Gastroesophageal sphincter (tissue), 3 donors: ENCODE measurements at regions not wholly inside any gene's neighbourhood (a gene's known extent, or its start where the extent isn't known, plus 50 kb on each side); places are given as distances from the start of the nearest gene placed in this dataset.

Experiments used
- CTCF ChIP-seq, 4 experiments: fragments of 200-600 bp in 2 of 4; fragments of 450-650 bp in 2 of 4; sonication (generic) in 1 of 4; IDR thresholded peaks; one replicate each; pipeline ENCODE4 v1.5.1; 2017 to 2019; ENCODE audit warnings: antibody characterized with exemption in 4 of 4, mild to moderate bottlenecking in 2 of 4, moderate library complexity in 2 of 4
- EP300 ChIP-seq: sonication (generic); formaldehyde crosslinking; IDR thresholded peaks from one replicate; pipeline ENCODE4 v1.6.1; 2017; ENCODE audit warnings: antibody characterized with exemption, mild to moderate bottlenecking
- POLR2A ChIP-seq, 2 donors: fragments of 450-650 bp; IDR thresholded peaks; one replicate each; pipeline ENCODE4 v1.6.1; 2017; ENCODE audit warnings: antibody characterized with exemption in 2 of 2, mild to moderate bottlenecking in 2 of 2, moderate library complexity in 1 of 2
- POLR2AphosphoS5 ChIP-seq: sonication (generic); formaldehyde crosslinking; IDR thresholded peaks from one replicate; pipeline ENCODE4 v1.6.1; 2017; ENCODE audit warnings: antibody characterized with exemption

DNA sequence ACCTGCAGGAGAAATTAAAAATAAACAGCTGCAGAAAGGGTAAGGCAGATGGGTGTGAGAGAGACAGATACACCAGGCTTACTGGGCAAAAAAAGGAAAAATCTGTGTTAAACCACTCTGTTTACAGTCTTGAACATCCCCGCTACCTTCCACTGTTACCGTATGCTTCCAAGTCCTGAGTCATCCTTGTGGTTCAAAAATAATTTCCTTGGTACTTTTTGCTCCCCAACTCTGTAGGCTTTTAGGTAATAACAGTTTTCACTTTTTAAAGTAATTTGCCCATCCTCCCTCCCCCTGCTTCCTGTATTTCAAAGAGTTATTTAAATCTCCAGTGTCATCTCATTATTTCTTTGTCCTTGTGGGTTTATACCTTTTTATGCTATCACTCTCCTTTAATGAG lies 210.1 kb upstream of the FAT4 start:
- TF ChIP-seq CTCF (IDR thresholded peaks at IDR 0.05) (no peak), POLR2A (IDR thresholded peaks at IDR 0.05) (no peak), EP300 (no peak), POLR2AphosphoS5 (no peak)
